IMR-90 (cell line): ENCODE measurements at regions not wholly inside any gene's neighbourhood (a gene's known extent, or its start where the extent isn't known, plus 50 kb on each side); places are given as distances from the start of the nearest gene placed in this dataset.

Source experiments
- MXI1 ChIP-seq: IDR thresholded peaks from 2 replicates; pipeline ENCODE4 v1.6.1; 2012; ENCODE audit warnings: low read depth, mild to moderate bottlenecking, low read length, moderate library complexity, borderline replicate concordance
- POLR2A ChIP-seq: IDR thresholded peaks from 2 replicates; pipeline ENCODE4 v1.6.1; 2012; ENCODE audit warnings: mild to moderate bottlenecking, low read depth, low read length
- RAD21 ChIP-seq: IDR thresholded peaks from 2 replicates; pipeline ENCODE4 v1.6.1; 2012; ENCODE audit warnings: low read length, improper control_type of control experiment
- TF ChIP-seq, protein P1 (sequence below): conservative IDR thresholded peaks from 2 replicates; pipeline ENCODE4 v1.5.1; 2012; ENCODE audit warnings: mild to moderate bottlenecking, low read depth, low read length, improper control_type of control experiment
- TF ChIP-seq, protein P2 (sequence below): fragments of 150-350 bp; IDR thresholded peaks from 2 replicates; pipeline ENCODE4 v1.6.1; 2017; ENCODE audit warnings: mild to moderate bottlenecking, antibody characterized with exemption, low read length, low read depth

- TF ChIP-seq, protein P1, sequence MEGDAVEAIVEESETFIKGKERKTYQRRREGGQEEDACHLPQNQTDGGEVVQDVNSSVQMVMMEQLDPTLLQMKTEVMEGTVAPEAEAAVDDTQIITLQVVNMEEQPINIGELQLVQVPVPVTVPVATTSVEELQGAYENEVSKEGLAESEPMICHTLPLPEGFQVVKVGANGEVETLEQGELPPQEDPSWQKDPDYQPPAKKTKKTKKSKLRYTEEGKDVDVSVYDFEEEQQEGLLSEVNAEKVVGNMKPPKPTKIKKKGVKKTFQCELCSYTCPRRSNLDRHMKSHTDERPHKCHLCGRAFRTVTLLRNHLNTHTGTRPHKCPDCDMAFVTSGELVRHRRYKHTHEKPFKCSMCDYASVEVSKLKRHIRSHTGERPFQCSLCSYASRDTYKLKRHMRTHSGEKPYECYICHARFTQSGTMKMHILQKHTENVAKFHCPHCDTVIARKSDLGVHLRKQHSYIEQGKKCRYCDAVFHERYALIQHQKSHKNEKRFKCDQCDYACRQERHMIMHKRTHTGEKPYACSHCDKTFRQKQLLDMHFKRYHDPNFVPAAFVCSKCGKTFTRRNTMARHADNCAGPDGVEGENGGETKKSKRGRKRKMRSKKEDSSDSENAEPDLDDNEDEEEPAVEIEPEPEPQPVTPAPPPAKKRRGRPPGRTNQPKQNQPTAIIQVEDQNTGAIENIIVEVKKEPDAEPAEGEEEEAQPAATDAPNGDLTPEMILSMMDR: no peak
- TF ChIP-seq, protein P2, sequence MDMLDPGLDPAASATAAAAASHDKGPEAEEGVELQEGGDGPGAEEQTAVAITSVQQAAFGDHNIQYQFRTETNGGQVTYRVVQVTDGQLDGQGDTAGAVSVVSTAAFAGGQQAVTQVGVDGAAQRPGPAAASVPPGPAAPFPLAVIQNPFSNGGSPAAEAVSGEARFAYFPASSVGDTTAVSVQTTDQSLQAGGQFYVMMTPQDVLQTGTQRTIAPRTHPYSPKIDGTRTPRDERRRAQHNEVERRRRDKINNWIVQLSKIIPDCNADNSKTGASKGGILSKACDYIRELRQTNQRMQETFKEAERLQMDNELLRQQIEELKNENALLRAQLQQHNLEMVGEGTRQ: no peak
- TF ChIP-seq MXI1 (no peak), RAD21 (no peak), POLR2A (no peak)
Measured at GRCh38 chr4:17265139-17265538, 246.8 kb downstream of the QDPR start.
